ENCODE measurements at regions not wholly inside any gene's neighbourhood (a gene's known extent, or its start where the extent isn't known, plus 50 kb on each side); places are given as distances from the start of the nearest gene placed in this dataset.

DNA sequence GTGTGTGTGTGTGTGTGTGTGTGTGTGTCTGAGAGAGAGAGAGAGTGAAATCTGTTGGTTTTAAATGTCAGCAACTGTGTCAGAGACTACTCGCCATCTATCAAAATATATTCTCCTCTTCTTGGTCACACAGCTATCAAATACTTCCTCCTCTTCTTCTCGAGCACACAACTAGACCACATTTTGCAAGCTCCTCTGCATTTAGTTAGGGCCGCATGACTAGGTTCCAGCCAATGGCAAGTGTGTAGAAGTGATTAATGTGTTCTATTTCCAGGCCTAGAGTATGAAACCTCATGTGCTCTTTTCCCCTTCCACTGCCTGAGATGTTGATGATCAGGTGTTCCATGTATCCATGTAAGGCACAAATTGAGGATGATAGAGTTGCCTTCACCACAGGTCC is 278.5 kb upstream of the MARCKS start:
- no peaks in the 10 kb centered on the region for H3K9me3 Mint-ChIP-seq
- H3K27ac Mint-ChIP-seq, result no peak overlapping the region
- no peaks in the 10 kb centered on the region for H3K27me3 Mint-ChIP-seq
- POLR2A ChIA-PET, result no interaction called here
- intact Hi-C loops (cut with micrococcal nuclease), result no loop called here
- CTCF ChIA-PET, result no interaction called here
- ATAC-seq (ENCODE audit: low read depth) (peak; percentile 42), DNase-seq (no peak)
- peaks cover 6% of the 10 kb centered on the region for H3K4me1 Mint-ChIP-seq
- H3K4me3 Mint-ChIP-seq, result no peak overlapping the region
- TF ChIP-seq, protein P1, sequence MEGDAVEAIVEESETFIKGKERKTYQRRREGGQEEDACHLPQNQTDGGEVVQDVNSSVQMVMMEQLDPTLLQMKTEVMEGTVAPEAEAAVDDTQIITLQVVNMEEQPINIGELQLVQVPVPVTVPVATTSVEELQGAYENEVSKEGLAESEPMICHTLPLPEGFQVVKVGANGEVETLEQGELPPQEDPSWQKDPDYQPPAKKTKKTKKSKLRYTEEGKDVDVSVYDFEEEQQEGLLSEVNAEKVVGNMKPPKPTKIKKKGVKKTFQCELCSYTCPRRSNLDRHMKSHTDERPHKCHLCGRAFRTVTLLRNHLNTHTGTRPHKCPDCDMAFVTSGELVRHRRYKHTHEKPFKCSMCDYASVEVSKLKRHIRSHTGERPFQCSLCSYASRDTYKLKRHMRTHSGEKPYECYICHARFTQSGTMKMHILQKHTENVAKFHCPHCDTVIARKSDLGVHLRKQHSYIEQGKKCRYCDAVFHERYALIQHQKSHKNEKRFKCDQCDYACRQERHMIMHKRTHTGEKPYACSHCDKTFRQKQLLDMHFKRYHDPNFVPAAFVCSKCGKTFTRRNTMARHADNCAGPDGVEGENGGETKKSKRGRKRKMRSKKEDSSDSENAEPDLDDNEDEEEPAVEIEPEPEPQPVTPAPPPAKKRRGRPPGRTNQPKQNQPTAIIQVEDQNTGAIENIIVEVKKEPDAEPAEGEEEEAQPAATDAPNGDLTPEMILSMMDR (IDR thresholded peaks at IDR 0.05), result no peak
- no peaks in the 10 kb centered on the region for H3K36me3 Mint-ChIP-seq (ENCODE audit: low read depth)

- H3K4me3 Mint-ChIP-seq, result no peak overlapping the region
- ChIA-PET POLR2A (interaction anchor here (0.6 kb wide), 1 partner anchor 270 kb away, joined by 3 read pairs; no protein-coding TSS in a partner anchor), CTCF (no interaction called here)
- no peak overlapping the region for H3K27ac Mint-ChIP-seq
- TF ChIP-seq, protein P1 (IDR thresholded peaks at IDR 0.05), result no peak
- no peaks in the 10 kb centered on the region for H3K4me1 Mint-ChIP-seq
- H3K36me3 Mint-ChIP-seq (ENCODE audit: low read depth), result no peaks in the 10 kb centered on the region
- intact Hi-C loops (cut with micrococcal nuclease), result no loop called here
- ATAC-seq (ENCODE audit: low read depth) (no peak), DNase-seq (no peak)
- no peaks in the 10 kb centered on the region for H3K27me3 Mint-ChIP-seq
- H3K9me3 Mint-ChIP-seq, result no peaks in the 10 kb centered on the region
These were observed 272.4 kb upstream of the MARCKS start for GRCh38 chr6:113584767-113585166.

DNA sequence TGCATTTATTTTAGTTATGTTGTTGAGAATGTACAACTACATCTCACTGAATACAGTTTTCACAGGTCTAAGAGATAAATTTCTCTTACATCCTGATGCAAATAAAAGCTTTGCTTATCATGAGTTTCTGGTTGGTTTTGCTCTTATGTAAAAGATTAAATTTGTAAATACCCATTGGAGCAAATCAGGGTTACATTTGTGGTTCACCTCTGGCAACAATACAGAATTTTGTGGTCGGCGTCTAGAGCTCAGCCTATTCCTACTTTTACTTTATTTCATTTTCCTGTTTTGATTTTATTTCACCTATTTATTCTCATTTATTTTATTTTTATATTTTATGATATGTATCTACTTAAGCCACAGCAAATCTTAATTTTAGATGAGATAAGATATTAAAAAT is 271.9 kb upstream of the MARCKS start:
- TF ChIP-seq, protein P1 (IDR thresholded peaks at IDR 0.05), result no peak
- H3K4me3 Mint-ChIP-seq, result no peak overlapping the region
- no peaks in the 10 kb centered on the region for H3K36me3 Mint-ChIP-seq (ENCODE audit: low read depth)
- intact Hi-C loops (cut with micrococcal nuclease), result no loop called here
- no peaks in the 10 kb centered on the region for H3K9me3 Mint-ChIP-seq
- H3K27me3 Mint-ChIP-seq, result no peaks in the 10 kb centered on the region
- POLR2A ChIA-PET, result interaction anchor here (0.6 to 0.7 kb wide), 2 partner anchors 32 to 270 kb away, joined by 3 read pairs; no protein-coding TSS in a partner anchor
- no peak for ATAC-seq (ENCODE audit: low read depth)
- CTCF ChIA-PET, result no interaction called here
- no peak for DNase-seq
- H3K4me1 Mint-ChIP-seq, result no peaks in the 10 kb centered on the region
- no peak overlapping the region for H3K27ac Mint-ChIP-seq

GRCh38 chr6:113586413-113587077 is 270.6 kb upstream of the MARCKS start:
- ATAC-seq (ENCODE audit: low read depth), result no peak
- Mint-ChIP-seq H3K9me3 (no peaks in the 10 kb centered on the region), H3K27me3 (no peaks in the 10 kb centered on the region), H3K27ac (no peak overlapping the region), H3K4me1 (no peaks in the 10 kb centered on the region), H3K4me3 (no peak overlapping the region), H3K36me3 (ENCODE audit: low read depth) (no peaks in the 10 kb centered on the region)
- POLR2A ChIA-PET, result no interaction called here
- DNase-seq, result no peak
- intact Hi-C loops (cut with micrococcal nuclease), result no loop called here
- TF ChIP-seq, protein P1 (IDR thresholded peaks at IDR 0.05), result no peak
- CTCF ChIA-PET, result no interaction called here

DNA sequence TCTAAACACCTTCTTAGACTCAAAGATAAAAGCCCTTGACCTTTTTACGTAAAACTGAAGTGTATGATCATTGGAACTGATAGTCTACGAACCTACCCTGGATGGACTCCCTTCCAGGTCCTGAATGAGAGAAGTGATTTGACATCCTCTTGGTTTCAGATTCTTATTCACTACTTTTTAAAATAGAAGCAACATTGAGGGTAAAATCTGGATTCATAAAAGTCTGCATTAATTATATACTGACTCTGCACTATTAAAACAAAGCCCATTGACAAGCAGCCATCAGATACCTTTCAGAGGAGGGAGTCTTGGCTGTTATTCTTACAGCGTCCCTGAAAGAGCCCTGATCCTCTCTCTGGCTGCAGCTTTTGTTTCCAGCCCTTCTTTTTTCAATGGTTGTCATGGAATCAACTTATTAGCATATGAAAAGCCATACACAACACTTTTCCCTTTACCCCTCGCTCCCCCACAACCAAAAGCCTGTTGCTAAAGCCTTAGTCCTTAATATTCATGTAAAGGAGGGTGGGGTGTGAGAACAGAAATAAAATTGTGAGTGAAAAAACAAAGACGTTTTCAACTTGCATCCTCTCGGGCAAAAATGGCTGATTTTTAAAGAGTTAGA is 270.0 kb upstream of the MARCKS start:
- no peaks in the 10 kb centered on the region for H3K9me3 Mint-ChIP-seq
- CTCF ChIA-PET, result no interaction called here
- H3K4me3 Mint-ChIP-seq, result no peak overlapping the region
- DNase-seq (no peak), ATAC-seq (ENCODE audit: low read depth) (no peak)
- H3K27ac Mint-ChIP-seq, result no peak overlapping the region
- H3K36me3 Mint-ChIP-seq (ENCODE audit: low read depth), result no peaks in the 10 kb centered on the region
- POLR2A ChIA-PET, result no interaction called here
- no peaks in the 10 kb centered on the region for H3K27me3 Mint-ChIP-seq
- intact Hi-C loops (cut with micrococcal nuclease), result no loop called here
- TF ChIP-seq, protein P1 (IDR thresholded peaks at IDR 0.05), result no peak
- H3K4me1 Mint-ChIP-seq, result peaks cover 5% of the 10 kb centered on the region
